BJ (cell line): ENCODE measurements at regions not wholly inside any gene's neighbourhood (a gene's known extent, or its start where the extent isn't known, plus 50 kb on each side); places are given as distances from the start of the nearest gene placed in this dataset.

Experiments
- CTCF ChIA-PET: fragments of 350-600 bp; formaldehyde crosslinking; extraction: SDS; loops from one replicate; lab custom pipeline; 2021; ENCODE audit warnings: antibody characterized with exemption, inconsistent platforms; lab: Yijun Ruan, JAX
- POLR2A ChIA-PET: fragments of 300-600 bp; sonication (Branson Sonifier 250); formaldehyde crosslinking; extraction: SDS; loops from one replicate; lab custom pipeline; 2021; ENCODE audit warnings: antibody characterized with exemption; lab: Charles Lee
- DNase-seq: peaks from one replicate; pipeline ENCODE4 v3.0.0-alpha.2; 2011; ENCODE audit warnings: low read depth
- H3K27me3 ChIP-seq: 2 replicates; pipeline ENCODE4 v1.6.0; 2011; ENCODE audit warnings: low read length; ENCODE audit not compliant: control insufficient read depth, insufficient read depth
- H3K36me3 ChIP-seq: 2 replicates; pipeline ENCODE4 v1.5.1; 2011; ENCODE audit warnings: low read length; ENCODE audit not compliant: control insufficient read depth, insufficient read depth
- H3K4me3 ChIP-seq: 2 replicates; pipeline ENCODE4 v1.5.1; 2011; ENCODE audit warnings: low read depth, mild to moderate bottlenecking, control low read depth, low read length
- CTCF ChIP-seq: IDR thresholded peaks from 2 replicates; pipeline ENCODE4 v1.5.1; 2011; ENCODE audit warnings: low read depth, mild to moderate bottlenecking, control low read depth, inconsistent platforms, low read length, moderate library complexity; ENCODE audit not compliant: insufficient read depth

GRCh38 chr9:120265791-120266190 lies 314.2 kb downstream of the CDK5RAP2 start:
- Histone ChIP-seq H3K4me3 (no peak overlapping the region), H3K27me3 (no peaks in the 10 kb centered on the region), H3K36me3 (no peaks in the 10 kb centered on the region)
- ChIA-PET CTCF (no interaction called here), POLR2A (no interaction called here)
- TF ChIP-seq CTCF: no peak
- no peak for DNase-seq

GRCh38 chr9:120264528-120264927 lies 315.4 kb downstream of the CDK5RAP2 start:
- Histone ChIP-seq H3K36me3 (no peaks in the 10 kb centered on the region), H3K27me3 (no peaks in the 10 kb centered on the region), H3K4me3 (no peak overlapping the region)
- no peak for TF ChIP-seq CTCF
- ChIA-PET POLR2A (no interaction called here), CTCF (no interaction called here)
- DNase-seq: no peak

- no peak overlapping the region for H3K4me3 ChIP-seq
- no peak for TF ChIP-seq CTCF
- no peak for DNase-seq
- H3K27me3 ChIP-seq: no peaks in the 10 kb centered on the region
- ChIA-PET CTCF (no interaction called here), POLR2A (no interaction called here)
- H3K36me3 ChIP-seq: no peaks in the 10 kb centered on the region
Measured at GRCh38 chr9:120263836-120264235, 316.1 kb downstream of the CDK5RAP2 start.

GRCh38 chr9:120261419-120261818 lies 318.5 kb downstream of the CDK5RAP2 start:
- DNase-seq: no peak
- no peak for TF ChIP-seq CTCF
- POLR2A ChIA-PET: no interaction called here
- Histone ChIP-seq H3K4me3 (no peak overlapping the region), H3K36me3 (no peaks in the 10 kb centered on the region), H3K27me3 (no peaks in the 10 kb centered on the region)
- CTCF ChIA-PET: no interaction called here

GRCh38 chr9:120259100-120259499 lies 320.9 kb downstream of the CDK5RAP2 start:
- Histone ChIP-seq H3K36me3 (no peaks in the 10 kb centered on the region), H3K4me3 (no peak overlapping the region), H3K27me3 (no peaks in the 10 kb centered on the region)
- ChIA-PET POLR2A (no interaction called here), CTCF (interaction anchor here (2.3 kb wide), 1 partner anchor 11 kb away, joined by 7 read pairs; no protein-coding TSS in a partner anchor)
- DNase-seq: no peak
- TF ChIP-seq CTCF: no peak
